Mesendoderm (in vitro differentiated cells): ENCODE measurements at regions not wholly inside any gene's neighbourhood (a gene's known extent, or its start where the extent isn't known, plus 50 kb on each side); places are given as distances from the start of the nearest gene placed in this dataset.

Experiments used
- DNase-seq: peaks from one replicate; pipeline ENCODE4 v3.0.0; 2013
- H2AK5ac ChIP-seq: 2 replicates; pipeline ENCODE4 v1.6.1; 2013; ENCODE audit warnings: low read length, inconsistent platforms
- H2BK120ac ChIP-seq: 2 replicates; pipeline ENCODE4 v1.6.1; 2013; ENCODE audit warnings: low read depth, mild to moderate bottlenecking, low read length, moderate library complexity, mixed read lengths
- H2BK15ac ChIP-seq: replicated peaks from 2 replicates; pipeline ENCODE4 v1.6.1; 2013; ENCODE audit warnings: low read depth, mild to moderate bottlenecking, moderate library complexity
- H2BK5ac ChIP-seq: 2 replicates; pipeline ENCODE4 v1.6.1; 2013; ENCODE audit warnings: low read length, inconsistent platforms
- H3K18ac ChIP-seq: 2 replicates; pipeline ENCODE4 v1.6.1; 2013; ENCODE audit warnings: mild to moderate bottlenecking, low read length, mixed read lengths
- H3K23ac ChIP-seq: one replicate; pipeline ENCODE4 v1.6.1; 2013; ENCODE audit warnings: low read length
- H3K27ac ChIP-seq: 2 replicates; pipeline ENCODE4 v1.5.1; 2013; ENCODE audit warnings: low read depth, mild to moderate bottlenecking, inconsistent platforms, low read length, moderate library complexity
- H3K27me3 ChIP-seq: 2 replicates; pipeline ENCODE4 v1.6.1; 2013; ENCODE audit warnings: low read length, control low read depth, mild to moderate bottlenecking, inconsistent platforms; ENCODE audit not compliant: insufficient read depth, poor library complexity
- H3K36me3 ChIP-seq: 2 replicates; pipeline ENCODE4 v1.6.1; 2013; ENCODE audit warnings: low read length, inconsistent platforms; ENCODE audit not compliant: control insufficient read depth, insufficient read depth
- H3K4ac ChIP-seq: one replicate; pipeline ENCODE4 v1.6.1; 2013; ENCODE audit warnings: low read depth, mild to moderate bottlenecking, low read length, moderate library complexity
- H3K4me1 ChIP-seq: 2 replicates; pipeline ENCODE4 v1.6.1; 2013; ENCODE audit warnings: low read depth, low read length, inconsistent platforms; ENCODE audit not compliant: control insufficient read depth
- H3K4me2 ChIP-seq: 2 replicates; pipeline ENCODE4 v1.6.1; 2013; ENCODE audit warnings: low read length
- H3K4me3 ChIP-seq: 2 replicates; pipeline ENCODE4 v1.5.1; 2013; ENCODE audit warnings: mild to moderate bottlenecking, low read length
- H3K56ac ChIP-seq: one replicate; pipeline ENCODE4 v1.6.1; 2013; ENCODE audit warnings: low read length
- H3K79me1 ChIP-seq: 2 replicates; pipeline ENCODE4 v1.6.1; 2013; ENCODE audit warnings: low read length, inconsistent platforms
- H3K79me2 ChIP-seq: 2 replicates; pipeline ENCODE4 v1.6.1; 2013; ENCODE audit warnings: mild to moderate bottlenecking, low read length; ENCODE audit not compliant: control insufficient read depth, insufficient read depth
- H3K9ac ChIP-seq: 2 replicates; pipeline ENCODE4 v1.6.1; 2013; ENCODE audit warnings: low read length, inconsistent platforms
- H4K5ac ChIP-seq: one replicate; pipeline ENCODE4 v1.6.1; 2013; ENCODE audit warnings: low read length
- H4K8ac ChIP-seq: one replicate; pipeline ENCODE4 v1.6.1; 2013; ENCODE audit warnings: low read depth, mild to moderate bottlenecking, control low read depth, low read length, moderate library complexity
- WGBS: extraction: QIAGEN DNeasy Blood & Tissue Kit; methylation state at CpG from one replicate; pipeline ENCODE4 v1.1.7; 2013; ENCODE audit warnings: low lambda C conversion rate, missing lambda C conversion rate; ENCODE audit not compliant: insufficient coverage; ENCODE audit errors: extremely low coverage; 5-methylcytosine and 5-hydroxymethylcytosine counted together

DNA sequence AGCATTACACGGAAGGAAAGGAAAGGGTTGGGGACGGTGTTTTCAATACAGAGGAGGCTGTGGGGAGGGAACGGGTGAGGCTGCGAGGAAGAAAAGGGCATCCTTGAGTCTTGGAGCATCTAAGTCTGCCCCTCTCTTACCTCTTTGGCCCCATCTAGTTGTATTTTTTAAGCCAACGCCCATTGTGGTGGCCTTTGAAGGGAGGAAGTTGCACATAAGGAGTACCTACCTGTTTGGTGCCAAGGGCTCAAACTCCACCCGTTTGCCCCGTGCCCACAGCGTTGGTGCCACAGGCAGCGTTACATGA, 146.1 kb upstream of the UMPS start:
- Histone ChIP-seq H3K27ac (no peak overlapping the region), H3K18ac (no peak overlapping the region), H3K56ac (peak overlapping the region; percentile 69), H3K36me3 (no peaks in the 10 kb centered on the region), H2BK15ac (no peak overlapping the region), H2BK120ac (no peak overlapping the region), H3K27me3 (no peaks in the 10 kb centered on the region), H2BK5ac (no peak overlapping the region), H2AK5ac (no peak overlapping the region), H3K4me3 (no peak overlapping the region), H3K4me2 (peak overlapping the region; percentile 67), H3K9ac (peak overlapping the region; percentile 17), H4K5ac (no peak overlapping the region), H3K79me2 (no peaks in the 10 kb centered on the region), H3K79me1 (no peaks in the 10 kb centered on the region), H3K4me1 (peaks cover 19% of the 10 kb centered on the region), H3K4ac (no peak overlapping the region), H3K23ac (no peak overlapping the region), H4K8ac (no peak overlapping the region)
- no peak for DNase-seq
- WGBS = no CpG with 5 or more reads among the region's 9 CpGs

DNA sequence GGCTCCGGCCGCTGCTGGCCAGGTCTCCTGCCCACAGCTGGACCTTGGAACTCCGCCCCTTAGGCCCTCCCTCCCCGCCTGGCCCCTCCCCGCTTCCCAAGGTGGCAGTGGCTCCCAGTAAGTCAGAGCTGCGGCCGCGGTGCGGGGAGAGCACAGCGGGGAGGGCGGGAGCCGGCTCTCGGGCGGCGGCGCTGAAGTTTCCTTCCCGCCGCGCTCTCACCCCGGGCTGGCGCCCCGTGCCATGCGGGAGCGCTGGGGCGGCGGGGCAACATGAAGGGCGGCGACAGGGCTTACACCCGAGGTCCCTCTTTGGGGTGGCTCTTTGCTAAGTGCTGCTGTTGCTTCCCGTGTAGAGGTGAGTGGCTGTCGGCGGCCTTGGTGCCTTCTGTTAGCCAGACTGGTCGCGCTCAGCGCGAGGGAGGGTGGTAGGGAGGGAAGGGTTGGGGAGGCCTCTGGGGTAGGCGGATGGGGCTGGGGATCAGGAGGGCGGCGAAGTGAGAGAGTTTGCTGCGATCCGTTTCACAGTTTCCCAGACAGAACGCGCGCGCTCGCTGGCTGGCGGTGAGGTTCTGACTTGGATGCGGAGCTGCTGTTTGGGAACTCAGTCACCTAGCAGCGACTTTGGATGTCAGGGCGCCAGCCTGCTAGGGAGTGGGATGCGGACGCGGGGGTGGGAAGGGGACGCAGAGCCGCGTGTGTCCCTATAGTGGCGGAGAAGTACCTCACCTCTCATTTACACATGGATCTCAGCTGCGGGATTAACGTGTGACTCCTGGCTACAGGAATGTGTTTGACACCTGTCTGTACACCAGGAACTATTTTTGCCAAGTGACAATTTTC, 145.5 kb upstream of the UMPS start:
- no peak overlapping the region for H2BK5ac ChIP-seq
- H3K79me2 ChIP-seq = no peaks in the 10 kb centered on the region
- peak overlapping the region; percentile 96 for H3K56ac ChIP-seq
- H4K8ac ChIP-seq = no peak overlapping the region
- H3K27me3 ChIP-seq = no peaks in the 10 kb centered on the region
- no peaks in the 10 kb centered on the region for H3K79me1 ChIP-seq
- no peak overlapping the region for H2BK15ac ChIP-seq
- peak; percentile 78 for DNase-seq
- no peaks in the 10 kb centered on the region for H3K36me3 ChIP-seq
- peak overlapping the region; percentile 77 for H3K9ac ChIP-seq
- peak overlapping the region; percentile 12 for H3K18ac ChIP-seq
- no peak overlapping the region for H2BK120ac ChIP-seq
- H3K4ac ChIP-seq = no peak overlapping the region
- H3K4me2 ChIP-seq = peak overlapping the region; percentile 91
- peaks cover 19% of the 10 kb centered on the region for H3K4me1 ChIP-seq
- peak overlapping the region; percentile 74 for H3K23ac ChIP-seq
- peak overlapping the region; percentile 34 for H2AK5ac ChIP-seq
- no CpG with 5 or more reads among the region's 59 CpGs for WGBS
- peak overlapping the region; percentile 60 for H3K4me3 ChIP-seq
- no peak overlapping the region for H3K27ac ChIP-seq
- no peak overlapping the region for H4K5ac ChIP-seq

DNA sequence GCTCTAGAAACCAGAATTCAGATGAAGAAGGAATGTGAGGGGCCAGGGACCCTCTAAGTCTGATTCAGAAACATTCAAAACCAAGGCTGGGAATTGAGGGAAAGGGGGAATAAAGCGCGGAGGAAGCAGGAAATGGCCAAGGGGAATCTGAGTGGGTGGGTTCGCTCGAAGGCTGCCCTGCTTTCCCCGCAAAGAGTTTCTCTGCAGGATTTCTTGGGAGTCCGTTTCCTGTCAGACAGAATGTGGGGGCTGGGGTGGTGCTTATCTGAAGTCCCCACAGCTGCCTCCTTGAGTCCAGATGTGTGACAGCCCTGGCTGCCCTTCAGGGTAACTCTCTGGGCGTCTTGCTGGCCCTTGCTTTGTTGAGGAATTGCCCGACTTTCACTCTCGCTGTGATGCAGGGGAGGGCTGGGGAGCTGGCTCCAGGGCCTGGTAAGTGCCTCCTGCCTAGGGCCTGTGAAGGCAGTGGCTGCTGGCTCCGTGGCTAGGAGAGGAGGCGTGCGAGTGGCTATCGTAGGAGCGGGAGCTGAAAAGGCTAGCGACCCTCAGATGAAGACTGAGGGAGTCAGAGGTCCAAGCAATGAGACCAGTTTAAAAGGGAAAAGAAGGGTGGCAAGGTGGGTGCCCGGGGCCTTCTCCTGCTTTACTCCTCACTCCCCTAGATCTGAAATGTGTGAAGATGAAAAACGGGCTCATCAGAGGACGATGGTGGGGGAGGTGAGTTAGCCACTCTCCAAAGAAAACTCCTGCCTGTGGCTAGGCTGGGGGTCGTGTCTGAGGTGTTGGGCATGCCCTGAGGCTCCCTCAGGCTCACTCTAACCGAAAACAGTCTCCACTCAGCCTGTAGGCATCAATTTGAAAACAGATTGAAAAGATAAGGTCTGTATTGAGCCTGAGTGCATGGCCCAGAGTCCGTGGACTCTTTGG, 143.9 kb upstream of the UMPS start:
- H3K27ac ChIP-seq = peak overlapping the region; percentile 40
- peak overlapping the region; percentile 66 for H3K9ac ChIP-seq
- H2BK5ac ChIP-seq = peak overlapping the region; percentile 88
- H3K18ac ChIP-seq = peak overlapping the region; percentile 7
- H3K4ac ChIP-seq = no peak overlapping the region
- peaks cover 19% of the 10 kb centered on the region for H3K4me1 ChIP-seq
- no peak overlapping the region for H2AK5ac ChIP-seq
- H3K27me3 ChIP-seq = no peaks in the 10 kb centered on the region
- no peak overlapping the region for H2BK15ac ChIP-seq
- H3K4me2 ChIP-seq = peak overlapping the region; percentile 91
- H4K5ac ChIP-seq = peak overlapping the region; percentile 52
- no peaks in the 10 kb centered on the region for H3K79me1 ChIP-seq
- H3K23ac ChIP-seq = peak overlapping the region; percentile 75
- peak overlapping the region; percentile 96 for H3K56ac ChIP-seq
- no peaks in the 10 kb centered on the region for H3K79me2 ChIP-seq
- no peaks in the 10 kb centered on the region for H3K36me3 ChIP-seq
- H3K4me3 ChIP-seq = no peak overlapping the region
- peak; percentile 91 for DNase-seq
- H4K8ac ChIP-seq = no peak overlapping the region
- peak overlapping the region; percentile 37 for H2BK120ac ChIP-seq
- no CpG with 5 or more reads among the region's 21 CpGs for WGBS

- Histone ChIP-seq H3K4me3 (no peak overlapping the region), H3K27ac (peak overlapping the region; percentile 37)
These were observed 143.2 kb upstream of the UMPS start for GRCh38 chr3:124587053-124587408.

DNA sequence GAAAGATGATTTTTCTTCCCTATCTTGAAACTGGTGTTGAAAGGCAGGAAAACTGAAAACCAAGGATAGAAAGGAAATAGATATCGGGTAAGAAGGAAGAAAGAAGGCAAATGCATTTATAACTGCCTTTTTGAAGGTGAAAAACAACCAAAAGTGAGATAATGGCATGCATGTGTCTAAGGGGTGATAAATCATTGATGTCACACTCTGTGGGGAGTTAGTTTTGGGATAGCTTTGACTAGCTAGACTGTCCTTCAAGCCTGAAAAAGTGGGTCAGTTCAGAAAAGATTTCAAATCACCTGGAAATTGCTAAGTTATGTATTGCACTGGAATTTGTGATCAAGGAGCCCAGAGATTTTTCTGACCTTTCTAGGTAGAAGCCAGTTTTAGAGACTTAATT, 142.2 kb upstream of the UMPS start:
- no peak overlapping the region for H3K9ac ChIP-seq
- H3K4me1 ChIP-seq = peaks cover 26% of the 10 kb centered on the region
- no peaks in the 10 kb centered on the region for H3K79me1 ChIP-seq
- no peak overlapping the region for H4K8ac ChIP-seq
- no peak overlapping the region for H3K4ac ChIP-seq
- H3K27ac ChIP-seq = no peak overlapping the region
- no peak overlapping the region for H3K4me3 ChIP-seq
- no peak overlapping the region for H2BK15ac ChIP-seq
- no peak overlapping the region for H4K5ac ChIP-seq
- H2BK120ac ChIP-seq = no peak overlapping the region
- no peak overlapping the region for H2AK5ac ChIP-seq
- H3K4me2 ChIP-seq = no peak overlapping the region
- WGBS = no CpG with 5 or more reads among the region's 1 CpG
- DNase-seq = no peak
- H2BK5ac ChIP-seq = no peak overlapping the region
- no peaks in the 10 kb centered on the region for H3K36me3 ChIP-seq
- no peaks in the 10 kb centered on the region for H3K27me3 ChIP-seq
- H3K79me2 ChIP-seq = no peaks in the 10 kb centered on the region
- H3K56ac ChIP-seq = peak overlapping the region; percentile 36
- no peak overlapping the region for H3K23ac ChIP-seq
- no peak overlapping the region for H3K18ac ChIP-seq

More at GRCh38 chr3:124587053-124587408, 143.2 kb upstream of the UMPS start:
- Histone ChIP-seq H3K4me2 (no peak overlapping the region), H2AK5ac (no peak overlapping the region), H3K9ac (peak overlapping the region; percentile 66), H3K23ac (no peak overlapping the region), H4K5ac (no peak overlapping the region), H3K79me2 (no peaks in the 10 kb centered on the region), H3K18ac (peak overlapping the region; percentile 7), H3K4me1 (peaks cover 19% of the 10 kb centered on the region), H4K8ac (no peak overlapping the region), H3K79me1 (no peaks in the 10 kb centered on the region), H2BK15ac (no peak overlapping the region), H3K36me3 (no peaks in the 10 kb centered on the region), H2BK5ac (peak overlapping the region; percentile 88), H2BK120ac (peak overlapping the region; percentile 37), H3K4ac (no peak overlapping the region), H3K27me3 (no peaks in the 10 kb centered on the region), H3K56ac (peak overlapping the region; percentile 96)
- peak; percentile 92 for DNase-seq
- no CpG with 5 or more reads among the region's 3 CpGs for WGBS
